ENCODE measurements at regions not wholly inside any gene's neighbourhood (a gene's known extent, or its start where the extent isn't known, plus 50 kb on each side); places are given as distances from the start of the nearest gene placed in this dataset.

- Histone ChIP-seq H3K4me3 (ENCODE audit: low read depth in 1 of 2, low read length in 2 of 2) (no peak overlapping the region), H3K9me3 (ENCODE audit: control insufficient read depth in 1 of 2, low read length in 2 of 2) (no peaks in the 10 kb centered on the region), H3K27me3 (ENCODE audit: low read depth, low read length) (no peaks in the 10 kb centered on the region), H3K27ac (ENCODE audit: low read length) (no peak overlapping the region), H3K4me1 (ENCODE audit: control insufficient read depth in 1 of 2, insufficient read depth in 2 of 2, low read length in 2 of 2) (peaks cover 0 to 75% of the 10 kb centered on the region in 2 donors), H3K36me3 (ENCODE audit: control insufficient read depth in 1 of 2, insufficient read depth in 2 of 2, low read length in 2 of 2) (no peaks in the 10 kb centered on the region)
These were observed 233.1 kb upstream of the GSE1 start for GRCh38 chr16:85380002-85380395.

GRCh38 chr16:85380905-85381737 lies 232.0 kb upstream of the GSE1 start:
- H3K4me3 ChIP-seq (ENCODE audit: low read depth in 1 of 2, low read length in 2 of 2) = peak overlapping the region in 1 of 2 donors; percentile 4
- no peak overlapping the region for H3K27ac ChIP-seq (ENCODE audit: low read length)
- H3K4me1 ChIP-seq (ENCODE audit: control insufficient read depth in 1 of 2, insufficient read depth in 2 of 2, low read length in 2 of 2) = peaks cover 0 to 78% of the 10 kb centered on the region in 2 donors
- H3K27me3 ChIP-seq (ENCODE audit: low read depth, low read length) = no peaks in the 10 kb centered on the region
- no peaks in the 10 kb centered on the region for H3K9me3 ChIP-seq (ENCODE audit: control insufficient read depth in 1 of 2, low read length in 2 of 2)
- no peaks in the 10 kb centered on the region for H3K36me3 ChIP-seq (ENCODE audit: control insufficient read depth in 1 of 2, insufficient read depth in 2 of 2, low read length in 2 of 2)

GRCh38 chr16:85381738-85382592 lies 231.2 kb upstream of the GSE1 start:
- peaks cover 0 to 70% of the 10 kb centered on the region in 2 donors for H3K4me1 ChIP-seq (ENCODE audit: control insufficient read depth in 1 of 2, insufficient read depth in 2 of 2, low read length in 2 of 2)
- H3K9me3 ChIP-seq (ENCODE audit: control insufficient read depth in 1 of 2, low read length in 2 of 2) = no peaks in the 10 kb centered on the region
- H3K27ac ChIP-seq (ENCODE audit: low read length) = no peak overlapping the region
- no peaks in the 10 kb centered on the region for H3K36me3 ChIP-seq (ENCODE audit: control insufficient read depth in 1 of 2, insufficient read depth in 2 of 2, low read length in 2 of 2)
- peak overlapping the region in 1 of 2 donors; percentile 4 for H3K4me3 ChIP-seq (ENCODE audit: low read depth in 1 of 2, low read length in 2 of 2)
- no peaks in the 10 kb centered on the region for H3K27me3 ChIP-seq (ENCODE audit: low read depth, low read length)

GRCh38 chr16:85382717-85383118 lies 230.4 kb upstream of the GSE1 start:
- no peak overlapping the region for H3K4me3 ChIP-seq (ENCODE audit: low read depth in 1 of 2, low read length in 2 of 2)
- no peaks in the 10 kb centered on the region for H3K36me3 ChIP-seq (ENCODE audit: control insufficient read depth in 1 of 2, insufficient read depth in 2 of 2, low read length in 2 of 2)
- no peaks in the 10 kb centered on the region for H3K27me3 ChIP-seq (ENCODE audit: low read depth, low read length)
- H3K9me3 ChIP-seq (ENCODE audit: control insufficient read depth in 1 of 2, low read length in 2 of 2) = no peaks in the 10 kb centered on the region
- no peak overlapping the region for H3K27ac ChIP-seq (ENCODE audit: low read length)
- peaks cover 0 to 62% of the 10 kb centered on the region in 2 donors for H3K4me1 ChIP-seq (ENCODE audit: control insufficient read depth in 1 of 2, insufficient read depth in 2 of 2, low read length in 2 of 2)

- H3K27me3 ChIP-seq (ENCODE audit: low read depth, low read length) = no peaks in the 10 kb centered on the region
- H3K4me1 ChIP-seq (ENCODE audit: control insufficient read depth in 1 of 2, insufficient read depth in 2 of 2, low read length in 2 of 2) = peaks cover 0 to 48% of the 10 kb centered on the region in 2 donors
- H3K9me3 ChIP-seq (ENCODE audit: control insufficient read depth in 1 of 2, low read length in 2 of 2) = no peaks in the 10 kb centered on the region
- H3K27ac ChIP-seq (ENCODE audit: low read length) = no peak overlapping the region
- no peak overlapping the region for H3K4me3 ChIP-seq (ENCODE audit: low read depth in 1 of 2, low read length in 2 of 2)
- no peaks in the 10 kb centered on the region for H3K36me3 ChIP-seq (ENCODE audit: control insufficient read depth in 1 of 2, insufficient read depth in 2 of 2, low read length in 2 of 2)
These were observed 229.0 kb upstream of the GSE1 start for GRCh38 chr16:85383836-85384832.

GRCh38 chr16:85384833-85385462 lies 228.2 kb upstream of the GSE1 start:
- H3K9me3 ChIP-seq (ENCODE audit: control insufficient read depth in 1 of 2, low read length in 2 of 2) = no peaks in the 10 kb centered on the region
- no peak overlapping the region for H3K4me3 ChIP-seq (ENCODE audit: low read depth in 1 of 2, low read length in 2 of 2)
- no peaks in the 10 kb centered on the region for H3K27me3 ChIP-seq (ENCODE audit: low read depth, low read length)
- H3K27ac ChIP-seq (ENCODE audit: low read length) = no peak overlapping the region
- H3K4me1 ChIP-seq (ENCODE audit: control insufficient read depth in 1 of 2, insufficient read depth in 2 of 2, low read length in 2 of 2) = peaks cover 0 to 43% of the 10 kb centered on the region in 2 donors
- no peaks in the 10 kb centered on the region for H3K36me3 ChIP-seq (ENCODE audit: control insufficient read depth in 1 of 2, insufficient read depth in 2 of 2, low read length in 2 of 2)

- H3K9me3 ChIP-seq (ENCODE audit: control insufficient read depth in 1 of 2, low read length in 2 of 2) = no peaks in the 10 kb centered on the region
- no peaks in the 10 kb centered on the region for H3K27me3 ChIP-seq (ENCODE audit: low read depth, low read length)
- H3K4me3 ChIP-seq (ENCODE audit: low read depth in 1 of 2, low read length in 2 of 2) = no peak overlapping the region
- H3K4me1 ChIP-seq (ENCODE audit: control insufficient read depth in 1 of 2, insufficient read depth in 2 of 2, low read length in 2 of 2) = peaks cover 3 to 43% of the 10 kb centered on the region in 2 donors
- H3K36me3 ChIP-seq (ENCODE audit: control insufficient read depth in 1 of 2, insufficient read depth in 2 of 2, low read length in 2 of 2) = no peaks in the 10 kb centered on the region
- no peak overlapping the region for H3K27ac ChIP-seq (ENCODE audit: low read length)
These were observed 227.4 kb upstream of the GSE1 start for GRCh38 chr16:85385463-85386331.

- Histone ChIP-seq H3K9me3 (ENCODE audit: control insufficient read depth in 1 of 2, low read length in 2 of 2) (no peaks in the 10 kb centered on the region), H3K27me3 (ENCODE audit: low read depth, low read length) (no peaks in the 10 kb centered on the region), H3K4me1 (ENCODE audit: control insufficient read depth in 1 of 2, insufficient read depth in 2 of 2, low read length in 2 of 2) (peaks cover 3 to 44% of the 10 kb centered on the region in 2 donors), H3K36me3 (ENCODE audit: control insufficient read depth in 1 of 2, insufficient read depth in 2 of 2, low read length in 2 of 2) (no peaks in the 10 kb centered on the region), H3K27ac (ENCODE audit: low read length) (no peak overlapping the region), H3K4me3 (ENCODE audit: low read depth in 1 of 2, low read length in 2 of 2) (no peak overlapping the region)
These were observed 226.5 kb upstream of the GSE1 start for GRCh38 chr16:85386467-85387170.

GRCh38 chr16:85387171-85387507 lies 226.0 kb upstream of the GSE1 start:
- H3K27ac ChIP-seq (ENCODE audit: low read length) = no peak overlapping the region
- no peaks in the 10 kb centered on the region for H3K36me3 ChIP-seq (ENCODE audit: control insufficient read depth in 1 of 2, insufficient read depth in 2 of 2, low read length in 2 of 2)
- no peaks in the 10 kb centered on the region for H3K9me3 ChIP-seq (ENCODE audit: control insufficient read depth in 1 of 2, low read length in 2 of 2)
- no peaks in the 10 kb centered on the region for H3K27me3 ChIP-seq (ENCODE audit: low read depth, low read length)
- H3K4me3 ChIP-seq (ENCODE audit: low read depth in 1 of 2, low read length in 2 of 2) = no peak overlapping the region
- H3K4me1 ChIP-seq (ENCODE audit: control insufficient read depth in 1 of 2, insufficient read depth in 2 of 2, low read length in 2 of 2) = peaks cover 3 to 39% of the 10 kb centered on the region in 2 donors

Measured in muscle layer of duodenum (tissue), 2 donors.